ENCODE measurements at regions not wholly inside any gene's neighbourhood (a gene's known extent, or its start where the extent isn't known, plus 50 kb on each side); places are given as distances from the start of the nearest gene placed in this dataset.

DNA sequence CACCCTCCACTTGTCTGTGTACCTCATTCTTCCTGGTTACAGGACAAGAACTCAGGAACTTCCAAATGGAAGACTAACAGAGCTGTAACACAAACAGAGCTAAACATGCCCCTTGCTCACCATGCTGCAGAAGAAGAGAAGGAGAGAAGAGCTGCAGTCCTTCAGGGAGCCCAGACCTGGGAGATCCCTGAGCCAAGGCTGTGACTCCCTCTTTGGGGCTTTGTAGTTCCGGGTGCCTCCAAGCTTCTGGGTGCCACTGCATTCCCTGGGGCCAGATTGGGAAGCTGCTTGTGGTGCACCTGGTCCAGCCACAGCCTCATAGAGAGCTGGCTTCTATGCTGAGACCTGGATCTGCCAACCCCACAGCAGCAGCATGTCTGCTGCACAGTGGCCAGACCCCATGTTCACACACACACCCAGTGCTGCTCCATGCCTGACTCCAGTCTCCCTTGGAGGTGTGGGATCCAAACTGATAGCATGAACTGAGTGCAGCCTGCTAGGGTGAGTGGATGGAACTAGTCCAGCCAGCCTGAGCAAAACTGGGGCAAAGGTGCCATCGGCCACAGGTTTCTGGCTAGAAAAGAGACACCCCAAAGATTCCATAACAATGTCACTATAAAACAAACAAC lies 263.0 kb upstream of the NRIP1 start:
- DNase-seq, result no peak

DNA sequence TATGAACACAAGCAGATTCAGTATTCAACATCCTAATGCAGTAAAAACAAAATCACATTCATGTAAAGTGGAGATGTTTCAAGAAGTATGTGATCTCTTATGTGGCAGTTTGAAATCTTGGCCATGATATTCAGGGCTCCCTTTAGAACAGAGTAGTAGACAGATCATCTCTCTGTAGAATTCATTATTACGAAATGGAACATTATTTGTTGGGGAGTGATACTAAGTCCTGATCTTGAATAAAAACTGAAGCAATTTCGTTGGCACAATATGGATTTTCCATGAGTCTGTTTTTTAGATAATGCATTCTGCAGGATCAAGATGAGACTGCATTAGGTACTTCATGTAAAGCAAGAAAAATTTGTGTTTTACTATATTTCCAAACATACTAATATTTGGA lies 264.4 kb upstream of the NRIP1 start:
- no peak for DNase-seq

DNA sequence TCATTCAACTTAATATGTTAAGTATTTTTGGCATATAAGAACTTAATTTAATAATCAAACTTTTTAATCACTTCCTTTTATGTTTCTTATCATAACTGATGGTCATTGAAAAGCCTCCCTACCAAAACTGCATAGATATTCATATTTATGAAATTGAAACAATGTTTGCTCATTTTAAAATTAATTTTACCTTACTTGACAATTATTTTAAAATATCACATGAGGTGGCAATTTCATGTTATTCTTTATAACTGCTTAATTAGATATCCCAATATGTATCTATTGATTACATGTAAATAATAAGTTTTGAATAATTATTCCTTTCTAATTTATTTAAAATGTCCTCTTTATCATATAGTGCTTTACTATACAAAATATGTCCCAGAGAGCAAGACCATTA lies 266.1 kb upstream of the NRIP1 start:
- no peak for DNase-seq

DNA sequence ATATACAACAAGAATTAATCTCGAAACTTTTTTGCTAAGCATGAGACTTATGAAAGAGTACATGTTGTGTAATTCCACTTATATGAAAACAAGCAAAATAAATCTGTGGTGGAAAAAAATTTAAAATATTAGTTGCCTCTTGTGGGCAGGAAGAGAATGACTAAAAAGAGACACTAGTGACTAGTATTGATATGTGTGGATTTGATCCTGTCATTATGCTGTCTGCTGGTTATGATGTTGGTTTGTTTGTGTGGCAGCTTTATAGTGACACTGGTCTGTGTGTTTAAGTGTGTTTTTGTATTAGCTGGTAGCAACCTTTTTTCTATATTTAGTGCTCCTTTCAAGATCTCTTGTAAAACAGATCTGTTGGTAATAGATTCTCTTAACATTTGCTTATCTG lies 267.8 kb upstream of the NRIP1 start:
- peak; percentile 2 for DNase-seq

DNA sequence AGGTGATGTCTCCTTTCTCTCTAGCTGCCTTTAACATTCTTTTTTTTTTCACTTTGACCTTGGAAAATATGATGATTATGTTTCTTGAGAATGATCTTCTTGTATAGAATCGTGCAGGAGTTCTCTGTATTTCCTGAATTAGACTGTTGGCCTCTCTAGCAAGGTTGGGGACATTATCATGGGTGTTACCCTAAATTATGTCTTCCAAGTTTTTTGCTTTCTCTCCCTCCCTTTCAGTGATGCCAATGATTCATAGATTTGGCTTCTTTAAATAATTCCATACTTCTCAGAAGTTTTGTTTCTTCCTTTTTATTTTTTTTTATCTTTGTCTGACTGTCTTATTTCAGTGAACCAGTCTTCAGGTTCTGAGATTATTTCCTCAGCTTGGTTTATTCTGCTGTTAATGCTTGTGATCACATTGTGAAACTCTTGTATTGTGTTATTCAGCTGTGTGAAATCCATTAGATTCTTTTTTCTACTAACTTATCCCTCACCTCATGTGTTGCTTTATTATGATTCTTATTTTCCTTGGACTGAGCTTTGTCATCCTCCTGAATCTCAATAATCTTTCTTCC lies 268.4 kb upstream of the NRIP1 start:
- DNase-seq, result peak; percentile 15

DNA sequence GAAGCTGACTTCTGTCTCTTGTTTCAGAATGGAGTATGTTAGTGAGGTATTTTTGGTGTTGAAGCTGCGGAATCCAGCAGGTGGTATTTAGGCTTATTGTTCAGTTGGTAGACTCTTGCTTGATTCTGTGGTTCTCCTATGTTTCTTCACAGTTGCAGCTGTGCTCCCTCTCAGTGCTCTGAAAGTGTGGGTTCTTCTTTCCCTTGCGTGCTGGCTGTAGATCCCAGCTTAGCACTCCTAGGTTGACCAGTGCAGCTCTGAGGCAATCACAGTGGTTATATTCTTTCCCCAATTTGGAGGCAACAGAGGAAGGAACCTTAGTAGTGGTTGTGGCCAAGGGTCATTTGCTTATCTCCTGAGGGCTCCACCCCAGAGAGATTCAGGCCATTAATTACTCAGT lies 269.2 kb upstream of the NRIP1 start:
- peak; percentile 50 for DNase-seq

DNA sequence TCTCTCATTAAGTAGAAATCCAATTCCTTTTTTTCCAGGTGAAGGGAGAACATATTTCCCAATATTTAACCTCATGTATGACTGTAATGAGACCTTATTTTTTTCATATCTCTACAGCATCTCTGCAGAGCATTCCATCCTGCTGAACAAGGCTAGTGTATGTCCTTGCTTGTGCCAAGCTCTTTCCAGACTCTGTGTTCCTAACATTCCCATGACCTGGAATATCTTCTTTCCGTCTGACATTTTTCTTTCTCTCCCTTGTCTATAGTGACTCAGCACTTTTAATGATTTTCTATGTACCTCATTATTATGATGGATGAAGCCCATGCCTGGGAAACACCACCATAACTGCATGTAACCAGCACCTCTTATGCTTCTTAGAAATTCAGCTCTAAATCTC lies 278.3 kb upstream of the NRIP1 start:
- DNase-seq, result no peak

DNA sequence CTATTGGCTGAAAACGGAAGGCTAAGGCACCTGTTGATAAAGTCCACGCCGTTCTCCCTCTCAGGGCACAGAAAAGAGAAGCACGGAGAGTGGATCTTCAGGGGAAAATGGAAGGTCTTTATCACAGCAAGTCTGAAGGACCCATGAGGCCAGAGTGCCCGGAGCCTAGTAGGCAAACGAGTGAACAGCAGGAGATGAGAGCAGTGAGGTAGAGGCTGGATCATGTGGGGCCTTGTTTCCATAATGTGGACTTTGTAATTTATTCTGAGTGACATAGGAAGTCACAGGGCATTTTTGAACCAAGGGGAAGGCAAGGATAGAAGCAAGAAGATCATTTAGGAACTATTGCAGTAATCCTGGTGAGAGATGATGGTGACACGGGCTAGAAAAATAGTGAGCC lies 287.2 kb upstream of the NRIP1 start:
- no peak for DNase-seq

DNA sequence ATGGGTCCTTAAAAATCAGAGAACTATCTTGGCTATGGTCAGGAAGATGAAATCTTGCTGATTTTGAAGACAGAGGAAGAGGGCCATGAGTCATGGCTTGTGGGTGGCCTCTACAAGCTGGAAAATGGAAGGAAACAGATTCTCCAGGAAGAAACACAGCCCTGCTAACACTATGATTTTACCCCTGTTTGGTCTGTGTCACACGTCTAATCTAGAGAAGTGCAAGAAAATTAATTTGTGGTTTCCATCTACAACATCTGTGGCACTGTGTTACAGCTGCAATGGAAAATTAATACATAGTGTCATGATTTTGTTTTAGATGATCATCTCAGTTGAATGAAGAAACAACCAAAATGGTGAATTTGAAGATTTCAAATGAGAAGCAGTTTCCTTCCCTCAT lies 288.7 kb upstream of the NRIP1 start:
- DNase-seq, result peak; percentile 26

DNA sequence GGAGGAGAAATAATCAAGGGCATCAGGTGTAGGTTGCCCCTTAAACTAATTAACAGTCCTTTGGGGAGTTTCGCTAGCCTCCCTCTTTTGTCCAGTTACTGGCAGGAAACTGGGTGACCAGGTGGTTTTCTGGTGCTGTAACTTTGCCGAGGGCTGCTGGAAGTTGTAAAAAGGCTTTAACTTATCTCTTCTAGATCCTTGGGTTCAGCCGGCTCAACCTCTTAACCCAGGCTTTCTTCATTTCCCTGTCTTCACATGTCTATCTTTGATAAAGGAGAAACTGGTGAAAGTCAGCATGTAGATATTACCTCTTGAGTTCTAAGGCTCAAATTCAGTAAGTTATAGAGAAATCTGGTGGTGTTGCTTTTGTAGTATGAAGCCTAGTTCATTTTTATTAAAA lies 289.7 kb upstream of the NRIP1 start:
- no peak for DNase-seq

DNA sequence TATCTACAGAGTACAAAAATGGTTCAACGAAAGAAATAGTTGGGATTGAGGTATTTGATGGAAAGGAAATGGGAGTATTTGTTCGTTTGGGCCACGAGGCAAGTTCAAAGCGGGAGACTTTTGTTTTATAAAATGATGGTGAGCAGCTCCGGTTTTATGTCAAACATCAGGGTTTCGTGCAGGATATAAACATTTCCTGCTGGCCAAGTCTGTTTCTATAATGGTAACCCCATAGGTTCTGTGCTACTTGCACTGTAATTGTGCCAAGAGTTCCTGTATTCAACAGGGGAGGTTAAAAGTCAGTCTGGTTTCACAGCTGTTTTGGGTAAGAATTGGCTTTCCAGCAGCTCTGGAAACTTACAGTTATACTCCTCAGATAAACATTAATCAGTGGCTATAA lies 290.3 kb upstream of the NRIP1 start:
- DNase-seq, result no peak

DNA sequence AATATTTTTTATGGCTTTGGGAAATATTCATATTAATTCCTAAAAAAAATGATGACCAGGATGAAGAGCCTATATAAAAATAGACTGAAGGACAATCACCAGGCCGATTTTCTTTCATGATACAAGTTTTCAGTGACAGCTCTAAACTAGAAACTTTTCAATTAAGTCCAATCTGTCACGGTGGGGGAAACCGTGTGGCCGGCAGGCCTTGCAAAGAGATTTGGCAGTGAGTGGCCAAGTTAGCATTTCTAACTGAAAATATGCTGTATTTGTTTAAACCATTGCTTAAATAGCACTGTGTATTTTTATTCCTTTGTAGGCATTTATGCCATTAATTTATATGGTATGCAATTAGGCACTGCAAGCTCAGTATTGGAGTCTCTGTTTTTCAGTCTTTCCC lies 294.5 kb upstream of the NRIP1 start:
- DNase-seq, result no peak

DNA sequence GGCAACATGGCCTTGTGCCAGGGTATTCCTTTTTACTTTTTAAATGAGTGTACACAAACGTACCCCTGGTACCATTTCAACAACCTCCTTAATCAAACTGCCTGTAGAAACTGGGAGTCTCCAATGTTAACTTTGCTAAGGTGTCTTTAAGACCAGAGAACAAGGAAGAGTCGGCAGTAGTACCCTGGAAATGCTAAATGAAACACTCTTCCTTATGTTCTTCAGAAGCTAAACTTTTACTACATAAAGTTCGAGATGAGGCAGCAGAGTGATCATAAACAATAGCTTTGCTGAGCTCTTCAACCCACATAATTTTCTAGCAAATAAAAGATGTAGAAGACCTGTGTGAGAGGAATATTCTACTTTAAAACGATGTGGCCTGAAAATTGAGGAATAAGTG lies 297.7 kb upstream of the NRIP1 start:
- DNase-seq, result no peak

DNA sequence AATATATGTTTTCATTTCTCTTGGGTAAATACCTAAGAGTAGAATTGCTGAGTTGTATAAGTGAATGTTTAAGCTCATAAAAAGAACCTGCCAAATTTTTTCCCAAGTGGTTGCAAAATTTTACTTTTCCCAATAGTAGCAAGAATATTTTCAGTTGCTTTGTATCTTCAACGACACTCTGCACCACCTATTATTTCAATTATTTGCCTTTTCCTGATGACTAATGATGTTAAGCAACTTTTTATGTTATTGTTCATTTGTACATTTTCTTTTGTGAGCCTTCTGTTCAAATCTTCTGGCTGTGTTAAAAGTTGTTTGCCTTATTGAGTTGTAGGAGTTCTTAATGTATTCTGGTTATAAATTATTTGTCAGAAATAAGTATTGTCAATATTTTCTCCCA lies 299.1 kb upstream of the NRIP1 start:
- no peak for DNase-seq

DNA sequence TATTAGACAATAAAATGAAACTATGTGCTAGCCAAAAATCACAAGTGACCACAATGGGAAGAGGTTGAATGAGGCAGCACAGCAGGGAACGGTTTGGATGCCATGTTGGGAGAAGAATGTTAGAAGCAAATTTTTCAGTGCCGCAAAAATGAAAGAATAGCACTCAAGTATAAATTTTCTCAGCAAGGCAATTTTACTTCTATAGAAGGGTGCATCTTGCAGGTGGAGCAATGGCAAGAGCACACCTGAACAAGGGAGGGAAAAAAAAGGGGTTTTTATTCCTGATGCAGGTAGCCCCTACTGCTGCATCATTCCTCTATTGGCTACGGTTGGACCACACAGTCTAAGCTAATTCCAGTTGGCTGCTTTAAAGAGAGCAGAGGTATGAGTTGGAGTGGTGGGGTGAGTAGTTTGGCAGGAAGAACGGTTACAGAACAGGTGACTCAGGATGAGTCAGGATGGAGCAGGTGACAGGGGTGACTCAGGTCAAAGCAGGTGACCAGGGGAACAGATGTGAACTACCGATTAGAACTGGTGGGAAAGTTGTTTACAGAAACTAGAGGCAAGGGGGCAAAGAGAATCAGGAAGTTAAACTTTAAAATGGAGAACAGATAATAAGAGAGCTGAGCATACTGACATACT lies 301.1 kb upstream of the NRIP1 start:
- DNase-seq, result no peak

DNA sequence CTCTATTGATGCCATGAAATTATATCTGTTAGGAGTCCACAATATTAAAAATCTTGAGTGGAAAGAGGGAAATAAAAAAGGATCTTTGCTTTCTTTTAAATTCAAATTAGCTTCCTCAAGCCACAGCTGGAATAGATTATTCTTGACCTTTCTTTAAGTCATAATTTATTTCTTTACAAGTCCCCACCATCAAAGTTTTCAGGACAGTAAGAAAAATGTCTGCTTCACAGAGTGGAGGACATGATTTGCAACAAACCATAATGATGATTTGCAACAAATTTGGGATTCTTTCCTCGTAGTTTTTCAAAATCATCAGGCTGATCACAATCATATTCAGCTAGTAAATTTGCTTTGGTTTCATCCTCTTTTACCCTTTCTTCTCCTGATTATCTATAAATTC lies 301.8 kb upstream of the NRIP1 start:
- no peak for DNase-seq

DNA sequence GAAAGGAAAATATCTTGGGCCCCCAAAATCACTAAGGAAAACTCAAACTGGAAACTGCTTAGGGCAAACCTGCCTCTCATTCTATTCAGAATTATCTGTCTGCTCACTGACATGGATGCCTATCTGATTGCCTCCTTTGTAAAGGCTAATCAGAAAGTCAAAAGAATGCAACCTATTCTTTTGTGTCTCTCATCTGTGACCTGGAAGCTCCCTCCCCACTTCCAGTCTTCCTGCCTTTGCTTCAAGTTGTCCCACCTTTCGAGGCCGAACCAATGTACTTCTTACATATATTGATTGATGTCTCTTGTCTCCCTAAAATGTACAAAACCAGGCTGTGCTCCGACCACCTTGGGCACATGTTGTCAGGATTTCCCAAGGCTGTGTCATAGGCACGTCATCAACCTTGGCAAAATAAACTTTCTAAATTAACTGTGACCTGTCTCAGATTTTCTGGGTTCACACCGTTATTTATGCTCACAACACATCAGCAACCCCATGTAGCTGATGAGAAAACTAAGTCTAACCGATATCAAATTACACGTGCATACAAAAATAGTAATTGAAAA lies 302.3 kb upstream of the NRIP1 start:
- DNase-seq, result no peak

DNA sequence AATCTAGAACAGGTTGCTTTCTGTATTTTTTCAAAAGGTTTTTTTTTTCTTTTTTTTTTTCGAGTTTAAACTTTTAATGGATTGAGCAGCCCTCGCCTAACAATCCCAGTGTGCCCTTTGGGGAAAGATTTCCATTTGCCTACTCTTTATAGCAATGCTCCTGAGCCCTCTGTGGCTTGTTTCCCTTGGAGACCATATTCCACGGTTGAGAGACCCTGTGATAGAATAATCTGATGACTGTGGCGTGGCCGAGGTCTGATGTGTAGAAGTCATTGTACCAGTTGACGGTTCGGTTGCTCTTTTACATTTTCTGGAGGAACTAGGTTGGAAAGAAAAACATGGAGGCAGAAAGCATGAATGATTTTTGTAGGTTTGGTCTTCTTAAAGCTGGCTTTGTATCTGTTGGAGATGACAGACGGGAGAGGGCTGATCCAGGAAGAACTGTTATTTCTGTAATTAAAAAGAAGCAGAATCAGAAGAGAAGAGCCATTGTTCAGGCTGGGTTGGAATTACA lies 305.7 kb upstream of the NRIP1 start:
- DNase-seq, result no peak

DNA sequence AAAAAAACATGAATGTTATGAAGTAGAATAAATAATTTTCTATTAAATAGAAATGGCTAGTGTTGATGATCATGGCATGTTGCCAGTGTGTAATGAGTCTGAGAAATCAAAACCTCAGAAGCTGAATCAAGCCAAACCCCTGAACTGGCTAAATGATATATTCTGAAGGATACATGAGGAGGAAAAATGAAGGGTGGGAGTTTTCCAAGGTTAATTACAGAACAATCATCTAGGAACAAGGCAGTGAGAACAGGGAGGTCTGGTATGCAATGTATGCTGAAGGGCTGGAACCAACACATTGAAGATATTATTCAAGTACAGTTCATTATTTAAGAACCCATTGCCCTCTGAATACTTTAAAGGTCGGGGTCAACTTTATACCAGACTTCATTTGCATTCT lies 309.1 kb upstream of the NRIP1 start:
- DNase-seq, result no peak

DNA sequence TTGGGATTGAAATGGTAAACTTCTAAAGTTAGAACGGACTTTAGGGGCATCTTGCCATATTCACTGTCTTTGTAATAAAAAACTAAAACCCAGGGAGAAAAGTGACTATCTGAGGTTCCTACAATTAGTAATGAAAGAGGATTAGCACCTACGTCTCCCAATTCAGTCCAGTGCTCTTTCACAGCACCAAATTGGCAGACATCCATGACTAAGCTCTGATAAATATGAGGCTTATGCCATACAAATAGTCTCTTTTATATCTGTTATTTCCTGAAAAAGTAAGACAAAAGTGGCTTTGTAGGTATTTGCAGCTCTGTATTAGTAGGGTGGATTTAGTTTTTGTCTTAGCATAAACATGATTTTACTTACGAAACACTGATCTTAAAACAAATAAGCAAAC lies 315.0 kb upstream of the NRIP1 start:
- no peak for DNase-seq

DNA sequence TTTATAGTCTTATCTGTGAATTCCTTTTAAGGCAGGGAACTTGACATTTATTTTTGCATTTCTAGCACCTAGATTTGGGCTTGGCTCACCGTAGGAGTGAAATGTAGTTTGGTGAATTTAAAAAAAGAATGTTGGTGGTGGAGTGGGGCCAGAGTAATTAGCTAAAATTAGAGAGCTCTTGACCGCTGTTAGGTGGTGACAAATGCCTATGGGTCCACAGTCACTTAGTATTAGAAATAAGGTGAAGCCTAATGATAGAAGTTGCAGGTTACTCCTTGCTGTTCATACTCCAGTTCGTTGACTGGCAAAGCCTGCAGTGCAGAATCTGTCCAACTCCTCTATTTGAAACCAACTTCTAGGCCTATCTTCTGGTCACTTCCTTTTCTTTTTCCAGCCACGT lies 318.8 kb upstream of the NRIP1 start:
- no peak for DNase-seq

DNA sequence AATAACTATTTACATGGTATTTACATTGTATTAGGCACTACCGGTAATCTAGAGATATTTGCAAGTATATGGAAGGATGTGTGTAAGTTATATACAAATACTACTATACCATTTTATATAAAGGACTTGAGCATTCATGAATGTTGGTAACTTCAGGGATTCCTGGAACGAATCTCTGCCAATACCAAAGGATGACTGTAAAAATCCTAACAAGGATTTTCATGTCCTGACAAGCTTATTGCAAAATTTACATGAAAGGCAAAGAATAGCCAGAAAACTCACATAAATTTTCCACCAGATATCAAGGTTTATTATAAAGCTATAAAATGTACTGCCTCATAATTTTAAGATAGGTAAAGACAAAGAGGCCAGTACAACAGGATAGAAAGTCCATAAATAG lies 325.2 kb upstream of the NRIP1 start:
- DNase-seq, result no peak

DNA sequence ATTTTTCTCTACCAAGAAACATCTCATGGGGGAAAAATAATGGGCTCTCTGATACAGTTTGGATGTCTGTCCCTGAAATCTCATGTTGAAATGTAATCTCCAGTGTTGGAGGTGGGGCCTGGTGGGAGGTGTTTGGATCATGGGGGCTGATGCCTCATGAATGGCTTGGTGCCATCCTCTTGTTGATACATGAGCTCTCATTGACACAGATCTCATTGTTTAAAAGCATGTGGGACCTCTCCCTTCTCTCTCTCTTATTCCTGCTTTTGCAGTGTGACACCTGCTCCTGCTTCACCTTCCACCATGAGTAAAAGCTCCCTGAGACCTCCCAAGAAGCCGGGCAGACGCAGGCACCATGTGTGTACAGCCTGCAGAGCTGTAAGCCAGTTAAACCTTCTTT lies 332.5 kb upstream of the NRIP1 start:
- no peak for DNase-seq

DNA sequence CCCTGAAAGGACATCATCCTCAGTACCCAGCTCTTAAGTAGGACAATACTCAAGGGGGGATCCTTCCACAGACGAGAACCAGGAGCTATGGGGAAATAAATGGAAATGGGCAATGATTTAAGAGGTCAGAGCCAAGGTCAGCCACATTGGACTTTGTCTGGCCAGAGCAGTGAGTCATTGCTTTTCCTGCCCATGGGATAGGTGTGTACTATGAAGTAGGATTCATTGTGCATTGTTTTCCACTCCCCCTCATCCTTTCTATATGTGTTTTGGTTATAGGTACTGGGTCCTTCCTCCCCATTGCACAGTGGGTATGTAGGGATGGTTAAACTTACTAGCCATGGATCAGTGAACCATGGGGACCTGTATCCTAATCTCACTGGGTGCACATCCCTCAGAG lies 328.9 kb upstream of the USP25 start:
- DNase-seq, result no peak

All from inflammatory macrophage treated with lipopolysaccharide for 4 hours (primary cell).